ENCODE measurements at regions not wholly inside any gene's neighbourhood (a gene's known extent, or its start where the extent isn't known, plus 50 kb on each side); places are given as distances from the start of the nearest gene placed in this dataset.

- H3K4me2 ChIP-seq (ENCODE audit: control insufficient read depth, extremely low read depth, insufficient read depth, low read depth, low read length) = no peak overlapping the region
- H3K27me3 ChIP-seq (ENCODE audit: control insufficient read depth, extremely low read depth, insufficient read depth, low read length) = peaks cover 5% of the 10 kb centered on the region
- no peaks in the 10 kb centered on the region for H3K36me3 ChIP-seq (ENCODE audit: control insufficient read depth in 2 of 2, extremely low read depth in 1 of 2, insufficient read depth in 2 of 2, low read length in 2 of 2)
- no peaks in the 10 kb centered on the region for H3K4me1 ChIP-seq (ENCODE audit: control insufficient read depth, extremely low read depth, insufficient read depth, low read length)
- TF ChIP-seq EZH2 (IDR thresholded peaks at IDR 0.05; ENCODE audit: low read length) (no peak), CTCF (optimal IDR thresholded peaks at IDR 0.05 in 1 of 3, IDR thresholded peaks at IDR 0.05 in 1 of 3, conservative IDR thresholded peaks at IDR 0.05 in 1 of 3; ENCODE audit: extremely low read depth in 1 of 3, insufficient read depth in 2 of 3, low read length in 3 of 3) (no peak)
- DNase-seq (ENCODE audit: low read depth, low spot score) (no peak), FAIRE-seq (no peak)
- H3K4me3 ChIP-seq (ENCODE audit: control insufficient read depth in 2 of 3, extremely low read depth in 1 of 3, insufficient read depth in 2 of 3, low read depth in 1 of 3, low read length in 3 of 3) = no peak overlapping the region
- no peak overlapping the region for H2AFZ ChIP-seq (ENCODE audit: control insufficient read depth, low read length)
- no peak overlapping the region for H3K9ac ChIP-seq (ENCODE audit: control insufficient read depth, extremely low read depth, insufficient read depth, low read length)
- dilution Hi-C loops (cut with MboI; ENCODE audit: extremely low pct_ligation_motif_present, low sequenced_read_pairs) = no loop called here
- H3K9me3 ChIP-seq (ENCODE audit: control insufficient read depth, low read depth, low read length) = no peaks in the 10 kb centered on the region
- no peaks in the 10 kb centered on the region for H3K9me1 ChIP-seq (ENCODE audit: control insufficient read depth, extremely low read depth, insufficient read depth, low read length)
- H3K79me2 ChIP-seq (ENCODE audit: control insufficient read depth, insufficient read depth, low read length) = no peaks in the 10 kb centered on the region
- H4K20me1 ChIP-seq (ENCODE audit: control insufficient read depth, extremely low read depth, insufficient read depth, low read length) = no peaks in the 10 kb centered on the region
- H3K27ac ChIP-seq (ENCODE audit: control insufficient read depth, insufficient read depth, low read length) = no peak overlapping the region
Observed at GRCh38 chr9:113665064-113665463, 201.5 kb downstream of the RGS3 start.

GRCh38 chr9:113665756-113666155 is 202.2 kb downstream of the RGS3 start:
- Histone ChIP-seq H3K36me3 (ENCODE audit: control insufficient read depth in 2 of 2, extremely low read depth in 1 of 2, insufficient read depth in 2 of 2, low read length in 2 of 2) (no peaks in the 10 kb centered on the region), H4K20me1 (ENCODE audit: control insufficient read depth, extremely low read depth, insufficient read depth, low read length) (no peaks in the 10 kb centered on the region), H2AFZ (ENCODE audit: control insufficient read depth, low read length) (no peak overlapping the region), H3K9ac (ENCODE audit: control insufficient read depth, extremely low read depth, insufficient read depth, low read length) (no peak overlapping the region), H3K4me3 (ENCODE audit: control insufficient read depth in 2 of 3, extremely low read depth in 1 of 3, insufficient read depth in 2 of 3, low read depth in 1 of 3, low read length in 3 of 3) (no peak overlapping the region), H3K4me2 (ENCODE audit: control insufficient read depth, extremely low read depth, insufficient read depth, low read depth, low read length) (no peak overlapping the region), H3K27ac (ENCODE audit: control insufficient read depth, insufficient read depth, low read length) (no peak overlapping the region), H3K4me1 (ENCODE audit: control insufficient read depth, extremely low read depth, insufficient read depth, low read length) (no peaks in the 10 kb centered on the region), H3K9me3 (ENCODE audit: control insufficient read depth, low read depth, low read length) (no peaks in the 10 kb centered on the region), H3K79me2 (ENCODE audit: control insufficient read depth, insufficient read depth, low read length) (no peaks in the 10 kb centered on the region), H3K27me3 (ENCODE audit: control insufficient read depth, extremely low read depth, insufficient read depth, low read length) (no peaks in the 10 kb centered on the region), H3K9me1 (ENCODE audit: control insufficient read depth, extremely low read depth, insufficient read depth, low read length) (no peaks in the 10 kb centered on the region)
- no peak for FAIRE-seq
- no peak for TF ChIP-seq EZH2 (IDR thresholded peaks at IDR 0.05; ENCODE audit: low read length)
- no peak for TF ChIP-seq CTCF (optimal IDR thresholded peaks at IDR 0.05 in 1 of 3, IDR thresholded peaks at IDR 0.05 in 1 of 3, conservative IDR thresholded peaks at IDR 0.05 in 1 of 3; ENCODE audit: extremely low read depth in 1 of 3, insufficient read depth in 2 of 3, low read length in 3 of 3)
- dilution Hi-C loops (cut with MboI; ENCODE audit: extremely low pct_ligation_motif_present, low sequenced_read_pairs) = no loop called here
- no peak for DNase-seq (ENCODE audit: low read depth, low spot score)

All from keratinocyte (primary cell).